ENCODE measurements at regions not wholly inside any gene's neighbourhood (a gene's known extent, or its start where the extent isn't known, plus 50 kb on each side); places are given as distances from the start of the nearest gene placed in this dataset.
A peak's percentile ranks its signal among the peaks of the same experiment; 100 is the strongest.

- Histone ChIP-seq H3K27me3 (no peaks in the 10 kb centered on the region), H3K36me3 (no peaks in the 10 kb centered on the region), H3K9me3 (no peaks in the 10 kb centered on the region), H3K4me3 (no peak overlapping the region), H3K4me1 (no peaks in the 10 kb centered on the region), H3K27ac (no peak overlapping the region)
- intact Hi-C loops (cut with DNase I), result loop anchor here (5.0 kb wide), 1 partner anchor 711 kb away; no protein-coding TSS in a partner anchor
- no peak for TF ChIP-seq POLR2A (IDR thresholded peaks at IDR 0.05)
- no peak for TF ChIP-seq CTCF (IDR thresholded peaks at IDR 0.05)
- no peak for TF ChIP-seq POLR2AphosphoS5 (IDR thresholded peaks at IDR 0.05; ENCODE audit: insufficient read depth in 1 of 2, low read depth in 1 of 2)
- no peak for DNase-seq (ENCODE audit: extremely low spot score in 2 of 2)
These were observed 279.7 kb upstream of the ATP2B1 start for GRCh38 chr12:89988188-89988915.

- Histone ChIP-seq H3K36me3 (no peaks in the 10 kb centered on the region), H3K4me1 (no peaks in the 10 kb centered on the region), H3K9me3 (no peaks in the 10 kb centered on the region), H3K27me3 (no peaks in the 10 kb centered on the region), H3K27ac (no peak overlapping the region), H3K4me3 (no peak overlapping the region)
- DNase-seq (ENCODE audit: extremely low spot score in 2 of 2), result no peak
- TF ChIP-seq POLR2AphosphoS5 (IDR thresholded peaks at IDR 0.05; ENCODE audit: insufficient read depth in 1 of 2, low read depth in 1 of 2) (no peak), CTCF (IDR thresholded peaks at IDR 0.05) (no peak), POLR2A (IDR thresholded peaks at IDR 0.05) (no peak)
- intact Hi-C loops (cut with DNase I), result loop anchor here (5.0 kb wide), 1 partner anchor 709 kb away; no protein-coding TSS in a partner anchor
These were observed 277.3 kb upstream of the ATP2B1 start for GRCh38 chr12:89985935-89986334.

GRCh38 chr12:89984846-89985245 lies 276.2 kb upstream of the ATP2B1 start:
- no peak for DNase-seq (ENCODE audit: extremely low spot score in 2 of 2)
- intact Hi-C loops (cut with DNase I), result loop anchor here (5.0 kb wide), 1 partner anchor 708 kb away; no protein-coding TSS in a partner anchor
- TF ChIP-seq CTCF (IDR thresholded peaks at IDR 0.05) (no peak), POLR2AphosphoS5 (IDR thresholded peaks at IDR 0.05; ENCODE audit: insufficient read depth in 1 of 2, low read depth in 1 of 2) (no peak), POLR2A (IDR thresholded peaks at IDR 0.05) (no peak)

GRCh38 chr12:89983622-89984021 lies 275.0 kb upstream of the ATP2B1 start:
- no peaks in the 10 kb centered on the region for H3K4me1 ChIP-seq
- no peaks in the 10 kb centered on the region for H3K9me3 ChIP-seq
- H3K27ac ChIP-seq, result no peak overlapping the region
- intact Hi-C loops (cut with DNase I), result no loop called here
- H3K4me3 ChIP-seq, result no peak overlapping the region
- H3K27me3 ChIP-seq, result no peaks in the 10 kb centered on the region
- no peak for DNase-seq (ENCODE audit: extremely low spot score in 2 of 2)
- no peak for TF ChIP-seq CTCF (IDR thresholded peaks at IDR 0.05)
- no peak for TF ChIP-seq POLR2AphosphoS5 (IDR thresholded peaks at IDR 0.05; ENCODE audit: insufficient read depth in 1 of 2, low read depth in 1 of 2)
- TF ChIP-seq POLR2A (IDR thresholded peaks at IDR 0.05), result no peak
- H3K36me3 ChIP-seq, result no peaks in the 10 kb centered on the region

More at GRCh38 chr12:89984846-89985245, 276.2 kb upstream of the ATP2B1 start:
- Histone ChIP-seq H3K4me3 (no peak overlapping the region), H3K27ac (no peak overlapping the region), H3K9me3 (no peaks in the 10 kb centered on the region), H3K36me3 (no peaks in the 10 kb centered on the region), H3K27me3 (no peaks in the 10 kb centered on the region), H3K4me1 (no peaks in the 10 kb centered on the region)

- Histone ChIP-seq H3K9me3 (no peaks in the 10 kb centered on the region), H3K27me3 (no peaks in the 10 kb centered on the region), H3K27ac (no peak overlapping the region), H3K4me3 (no peak overlapping the region), H3K36me3 (no peaks in the 10 kb centered on the region), H3K4me1 (no peaks in the 10 kb centered on the region)
- peak; percentile 16 to 41 for TF ChIP-seq POLR2AphosphoS5 (IDR thresholded peaks at IDR 0.05; ENCODE audit: insufficient read depth in 1 of 2, low read depth in 1 of 2)
- no peak for TF ChIP-seq CTCF (IDR thresholded peaks at IDR 0.05)
- intact Hi-C loops (cut with DNase I), result no loop called here
- DNase-seq (ENCODE audit: extremely low spot score in 2 of 2), result peak in 1 of 2 donors; percentile 92
These were observed 271.6 kb upstream of the ATP2B1 start for GRCh38 chr12:89980236-89980635.

Data from vagina (tissue), 2 donors.